HG03442 (cell line): ENCODE measurements at regions not wholly inside any gene's neighbourhood (a gene's known extent, or its start where the extent isn't known, plus 50 kb on each side); places are given as distances from the start of the nearest gene placed in this dataset.
A peak's percentile ranks its signal among the peaks of the same experiment; 100 is the strongest.
"Not testable (repeated sequence)": the region's sequence is repeated elsewhere in the genome, so short reads cannot be mapped to it uniquely, and the experiment has no call there.

Experiments used
- ATAC-seq: cut with Tn5 transposase; IDR thresholded peaks from one replicate; pipeline ENCODE4 v1.9.1; 2021; ENCODE audit warnings: mild to moderate bottlenecking, moderate library complexity; ENCODE audit not compliant: unreplicated experiment

- no peak for ATAC-seq
Observed at GRCh38 chr6:154625721-154626120, 107.5 kb upstream of the SCAF8 start.

- no peak for ATAC-seq
Observed at GRCh38 chr6:154629127-154629526, 104.1 kb upstream of the SCAF8 start.

DNA sequence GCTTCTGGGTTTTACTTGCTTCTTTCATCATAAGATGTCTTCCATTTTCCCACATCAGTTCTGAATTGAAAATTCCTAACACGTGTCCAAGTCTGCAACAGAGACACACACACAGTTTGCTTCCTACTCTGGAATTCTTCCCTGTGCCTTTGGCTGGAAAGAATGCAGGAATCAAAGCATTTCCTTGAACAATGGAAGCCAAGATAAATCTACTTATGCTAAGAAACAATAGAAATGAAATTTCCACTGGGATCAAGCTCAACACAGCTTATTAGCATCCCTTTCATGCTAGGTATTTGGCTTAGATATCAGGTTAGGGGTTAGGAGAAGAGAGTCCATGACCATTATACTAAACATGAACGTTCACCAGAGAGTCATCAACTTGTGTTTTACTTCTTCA, 101.1 kb upstream of the SCAF8 start:
- no peak for ATAC-seq

GRCh38 chr6:154637392-154637791, 95.8 kb upstream of the SCAF8 start:
- ATAC-seq = no peak

DNA sequence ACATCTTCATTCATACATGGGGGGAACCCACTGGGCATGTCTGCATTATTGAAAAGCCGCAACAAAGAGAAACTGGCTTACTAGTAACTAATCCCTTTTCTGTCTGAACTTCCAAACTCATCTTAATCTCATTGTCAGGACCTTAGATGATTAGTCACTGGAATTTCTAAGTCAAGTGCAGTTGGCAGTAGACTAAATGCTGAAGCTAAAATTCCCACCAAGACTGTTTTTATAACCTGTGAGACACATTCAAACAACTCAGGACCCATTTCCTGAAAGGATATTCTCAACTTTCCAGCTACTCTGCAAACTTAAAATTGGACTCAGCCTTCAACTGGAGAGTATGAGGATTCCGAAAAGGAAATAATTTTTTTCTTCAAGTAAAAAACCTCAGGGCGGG, 94.8 kb upstream of the SCAF8 start:
- no peak for ATAC-seq

- not testable (repeated sequence) for ATAC-seq
Observed at GRCh38 chr6:154639196-154639595, 94.0 kb upstream of the SCAF8 start.

DNA sequence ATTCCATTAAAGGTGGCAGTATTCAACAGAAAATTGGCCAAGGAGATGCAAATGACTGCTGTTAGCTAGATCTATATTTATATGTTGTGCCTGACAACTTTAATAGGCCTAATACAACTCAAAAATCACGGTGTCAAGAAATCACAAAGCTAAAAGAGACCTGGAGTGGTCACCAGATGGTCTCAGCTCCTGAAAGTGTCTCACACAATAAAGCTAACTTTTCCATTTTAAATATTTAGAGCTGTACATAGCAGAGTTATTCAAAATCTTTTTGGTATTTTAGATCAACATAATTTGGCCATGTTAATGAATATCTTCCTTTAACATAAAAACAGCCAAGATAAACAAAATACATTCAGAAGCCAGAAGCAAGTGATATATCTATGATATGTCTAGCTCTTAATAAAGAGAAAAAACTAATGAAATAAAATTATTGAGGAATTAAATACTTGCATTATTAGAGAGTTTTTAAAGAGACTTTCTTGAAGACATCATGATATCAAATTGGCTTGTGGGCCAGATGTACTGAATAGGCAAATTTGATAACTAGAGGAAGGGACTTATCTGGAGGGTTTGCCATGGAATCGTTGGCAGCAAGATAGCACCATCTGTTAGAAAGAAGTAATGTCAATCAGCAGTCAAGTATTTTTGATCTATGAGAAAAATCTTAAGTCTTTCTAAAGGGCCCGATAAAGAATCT, 84.9 kb upstream of the SCAF8 start:
- no peak for ATAC-seq

DNA sequence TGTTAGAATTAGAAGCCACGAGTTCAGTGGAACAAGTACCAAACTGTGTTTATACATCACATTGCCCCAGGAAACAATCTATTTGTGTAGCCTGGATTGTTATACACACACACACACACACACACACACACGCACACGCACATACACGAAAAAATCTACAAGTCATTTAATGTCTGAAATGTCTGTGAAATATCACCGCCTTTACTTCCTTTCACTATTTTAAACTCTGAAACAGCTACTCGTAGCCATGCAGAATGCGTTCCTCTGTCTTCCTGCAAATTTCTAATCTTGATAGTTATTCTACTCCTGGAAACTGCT, 84.4 kb upstream of the SCAF8 start:
- no peak for ATAC-seq

GRCh38 chr6:154649721-154650120, 83.5 kb upstream of the SCAF8 start:
- no peak for ATAC-seq

- ATAC-seq = no peak
Observed at GRCh38 chr6:154650351-154650750, 82.9 kb upstream of the SCAF8 start.

DNA sequence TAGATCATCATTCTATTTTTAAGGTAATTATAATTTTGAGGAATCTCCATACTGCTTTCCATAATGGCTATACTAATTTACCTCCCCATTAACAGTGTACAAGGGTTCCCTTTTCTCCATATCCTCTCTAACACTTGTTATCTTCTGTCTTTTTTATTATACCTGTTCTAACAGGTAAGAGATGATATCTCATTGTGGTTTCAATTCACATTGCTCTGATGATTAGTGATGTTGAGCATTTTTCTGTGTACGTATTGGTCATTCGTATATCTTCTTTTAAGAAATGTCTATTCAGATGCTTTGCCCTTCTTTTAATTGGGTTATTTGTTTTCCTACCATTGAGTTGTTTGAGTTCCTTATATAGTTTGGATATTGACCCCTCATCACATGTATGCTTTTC, 81.6 kb upstream of the SCAF8 start:
- ATAC-seq = no peak

DNA sequence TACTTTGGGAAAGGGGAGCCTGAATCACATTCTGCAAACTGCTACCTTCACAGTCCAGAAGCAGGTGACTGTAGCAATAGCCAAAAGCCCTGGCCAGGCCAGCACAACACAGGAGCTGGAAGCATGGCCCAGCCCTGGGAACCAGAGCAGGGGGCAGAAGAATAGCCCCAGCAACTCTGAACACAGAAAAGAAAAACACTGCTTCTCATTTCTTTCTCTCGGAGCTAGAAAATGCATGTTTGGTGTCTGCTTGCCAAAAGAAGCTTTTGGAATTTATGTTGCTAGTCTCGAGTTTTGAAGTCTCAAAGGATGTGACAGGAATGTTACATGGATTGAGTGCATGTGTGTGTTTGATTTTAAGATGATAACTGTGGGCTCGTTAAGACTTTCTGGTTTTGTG, 79.8 kb upstream of the SCAF8 start:
- no peak for ATAC-seq

DNA sequence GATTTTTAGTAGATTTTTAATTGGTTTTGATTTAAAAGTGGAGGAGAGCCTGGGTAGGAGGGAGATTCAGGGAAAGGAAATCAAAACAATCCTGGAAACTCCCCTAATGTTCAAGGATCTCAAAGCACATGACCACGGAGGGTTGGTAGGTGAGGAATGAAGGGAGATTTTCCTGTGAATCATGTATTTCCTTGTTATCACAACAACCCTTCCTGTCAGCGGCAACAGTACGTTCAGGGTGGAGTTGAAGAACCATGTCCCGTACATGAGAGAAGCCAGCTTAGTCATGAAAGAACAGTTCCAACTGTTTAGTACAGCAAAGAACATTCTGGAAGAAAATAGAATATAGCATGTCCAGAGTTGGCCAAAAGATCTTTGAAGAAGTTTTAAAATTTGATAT, 79.4 kb upstream of the SCAF8 start:
- no peak for ATAC-seq

GRCh38 chr6:154656660-154657059, 76.6 kb upstream of the SCAF8 start:
- ATAC-seq = no peak

DNA sequence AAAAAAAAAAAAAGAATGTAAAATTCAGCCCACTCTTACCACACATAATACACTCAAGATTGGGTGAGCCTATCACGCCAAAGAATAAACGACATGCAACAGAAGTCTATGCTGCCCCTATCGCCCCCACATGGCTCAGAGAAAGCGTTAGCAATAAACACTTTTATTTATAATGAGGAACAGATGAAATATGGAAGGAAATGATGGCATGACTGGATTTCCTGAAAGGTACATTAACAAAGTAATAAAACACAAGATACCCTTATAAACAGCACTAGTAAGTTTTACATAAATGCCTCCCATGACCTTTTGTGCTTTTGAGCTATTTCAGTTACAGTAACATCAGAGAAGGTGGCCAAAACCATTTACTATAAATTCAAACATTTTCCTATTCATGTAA, 71.4 kb upstream of the SCAF8 start:
- no peak for ATAC-seq

GRCh38 chr6:154664287-154664686, 68.9 kb upstream of the SCAF8 start:
- ATAC-seq = no peak

- no peak for ATAC-seq
Observed at GRCh38 chr6:154668156-154668555, 65.1 kb upstream of the SCAF8 start.

DNA sequence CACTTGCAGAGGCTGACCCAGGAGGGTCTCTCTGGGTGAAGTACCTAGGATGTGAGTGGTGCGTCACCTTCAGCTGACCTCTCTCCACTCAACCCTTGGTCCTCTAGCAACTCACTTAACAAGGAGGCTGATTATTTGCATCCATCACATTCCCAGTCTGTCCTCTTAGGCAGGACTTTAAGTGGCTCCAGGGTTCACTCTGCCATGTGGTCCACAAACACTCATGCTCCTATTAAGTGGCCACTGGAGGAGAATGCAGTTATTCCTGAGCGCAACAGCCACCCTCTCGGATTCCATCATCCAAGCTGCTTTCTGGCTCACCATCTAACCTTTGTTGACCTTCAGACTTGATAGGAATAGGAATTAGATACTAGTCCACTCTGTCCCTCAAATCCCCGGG, 61.1 kb upstream of the SCAF8 start:
- no peak for ATAC-seq

GRCh38 chr6:154673919-154674318, 59.3 kb upstream of the SCAF8 start:
- no peak for ATAC-seq

- peak; percentile 100 for ATAC-seq
Observed at GRCh38 chr6:154675602-154676088, 57.6 kb upstream of the SCAF8 start.

DNA sequence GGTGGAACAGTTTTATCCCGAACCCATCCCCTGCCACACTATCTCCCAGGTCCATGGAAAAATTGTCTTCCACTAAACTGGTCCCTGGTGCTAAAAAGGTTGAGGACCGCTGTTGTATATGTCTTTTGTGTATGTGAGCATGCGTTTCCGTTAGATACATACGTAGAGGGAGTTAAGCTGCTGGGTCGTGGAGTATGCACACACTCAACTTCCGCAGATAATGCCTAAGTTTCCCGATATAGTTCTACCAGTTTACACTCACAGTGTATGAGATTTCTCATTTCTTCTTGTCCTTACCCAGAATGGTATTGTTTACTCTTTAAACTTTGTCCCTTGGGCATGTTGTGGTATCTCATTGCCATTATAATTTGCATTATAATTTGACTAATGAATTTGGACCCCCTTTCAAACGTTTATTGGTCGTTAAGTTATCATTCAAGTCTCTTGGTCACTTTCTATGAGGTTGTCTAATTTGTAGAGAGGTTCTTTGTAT, 50.5 kb upstream of the SCAF8 start:
- no peak for ATAC-seq
